ENCODE measurements at regions not wholly inside any gene's neighbourhood (a gene's known extent, or its start where the extent isn't known, plus 50 kb on each side); places are given as distances from the start of the nearest gene placed in this dataset.

DNA sequence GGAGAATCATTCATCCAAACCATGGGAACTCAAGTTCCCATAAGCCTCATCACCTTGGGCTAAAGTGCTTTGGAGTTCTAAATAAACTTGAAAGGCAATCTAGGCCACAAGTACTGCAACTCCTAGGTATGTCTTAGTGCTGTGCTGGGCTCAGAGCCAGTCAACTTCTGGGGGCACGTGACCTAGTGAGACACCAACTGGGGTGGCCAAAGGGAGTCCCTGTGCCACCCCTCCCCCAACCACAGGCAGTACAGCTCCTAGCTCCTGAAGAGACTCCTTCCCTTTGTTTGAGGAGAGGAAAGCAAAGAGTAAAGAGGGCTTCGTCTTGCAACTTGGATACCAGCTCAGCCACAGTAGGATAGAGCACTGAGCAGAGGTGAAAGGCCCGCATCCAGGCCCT, 154.2 kb upstream of the IL1RAPL2 start:
- ATAC-seq: no peak
- no peak overlapping the region for H3K27ac ChIP-seq
- 62 to 67% methylated on average over 3 of the region's 3 CpGs for WGBS, 2 donors
- FAIRE-seq: no peak
- no peaks in the 10 kb centered on the region for H3K4me1 ChIP-seq
- TF ChIP-seq, protein P1, sequence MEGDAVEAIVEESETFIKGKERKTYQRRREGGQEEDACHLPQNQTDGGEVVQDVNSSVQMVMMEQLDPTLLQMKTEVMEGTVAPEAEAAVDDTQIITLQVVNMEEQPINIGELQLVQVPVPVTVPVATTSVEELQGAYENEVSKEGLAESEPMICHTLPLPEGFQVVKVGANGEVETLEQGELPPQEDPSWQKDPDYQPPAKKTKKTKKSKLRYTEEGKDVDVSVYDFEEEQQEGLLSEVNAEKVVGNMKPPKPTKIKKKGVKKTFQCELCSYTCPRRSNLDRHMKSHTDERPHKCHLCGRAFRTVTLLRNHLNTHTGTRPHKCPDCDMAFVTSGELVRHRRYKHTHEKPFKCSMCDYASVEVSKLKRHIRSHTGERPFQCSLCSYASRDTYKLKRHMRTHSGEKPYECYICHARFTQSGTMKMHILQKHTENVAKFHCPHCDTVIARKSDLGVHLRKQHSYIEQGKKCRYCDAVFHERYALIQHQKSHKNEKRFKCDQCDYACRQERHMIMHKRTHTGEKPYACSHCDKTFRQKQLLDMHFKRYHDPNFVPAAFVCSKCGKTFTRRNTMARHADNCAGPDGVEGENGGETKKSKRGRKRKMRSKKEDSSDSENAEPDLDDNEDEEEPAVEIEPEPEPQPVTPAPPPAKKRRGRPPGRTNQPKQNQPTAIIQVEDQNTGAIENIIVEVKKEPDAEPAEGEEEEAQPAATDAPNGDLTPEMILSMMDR (IDR thresholded peaks at IDR 0.05): no peak
- DNase-seq: no peak
- intact Hi-C loops (cut with DNase I): no loop called here
- no peaks in the 10 kb centered on the region for H3K9me3 ChIP-seq
- H3K27me3 ChIP-seq: peaks cover 0 to 11% (median 0%) of the 10 kb centered on the region in 4 donors
- H3K4me3 ChIP-seq: no peak overlapping the region
- no peaks in the 10 kb centered on the region for H3K36me3 ChIP-seq

DNA sequence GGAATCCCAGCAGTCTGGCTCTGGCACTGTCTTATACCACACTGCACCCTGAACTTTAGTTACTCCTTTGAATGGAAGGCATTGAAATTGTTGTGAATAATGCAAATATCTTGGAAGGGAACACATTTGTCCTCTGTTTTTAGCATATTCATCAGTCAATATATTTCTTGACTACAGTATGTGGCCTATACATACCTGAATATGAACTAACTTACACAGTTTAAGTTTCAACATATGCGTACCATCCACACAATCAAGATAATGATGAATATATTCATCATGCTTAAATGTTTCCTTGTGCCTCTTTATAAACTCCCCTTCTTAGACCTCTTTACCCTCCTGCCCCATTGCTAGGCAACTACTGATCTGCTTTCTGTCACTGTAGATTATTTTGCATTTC, 145.7 kb upstream of the ESX1 start:
- ATAC-seq: no peak
- Histone ChIP-seq H3K27ac (no peak overlapping the region), H3K27me3 (no peaks in the 10 kb centered on the region), H3K9me3 (no peaks in the 10 kb centered on the region), H3K36me3 (no peaks in the 10 kb centered on the region), H3K4me1 (no peaks in the 10 kb centered on the region), H3K4me3 (no peak overlapping the region)
- WGBS, 2 donors: 94 to 97% methylated on average over 1 of the region's 1 CpG
- intact Hi-C loops (cut with DNase I): no loop called here
- no peak for DNase-seq
- TF ChIP-seq, protein P1 (IDR thresholded peaks at IDR 0.05): no peak
- FAIRE-seq: no peak

DNA sequence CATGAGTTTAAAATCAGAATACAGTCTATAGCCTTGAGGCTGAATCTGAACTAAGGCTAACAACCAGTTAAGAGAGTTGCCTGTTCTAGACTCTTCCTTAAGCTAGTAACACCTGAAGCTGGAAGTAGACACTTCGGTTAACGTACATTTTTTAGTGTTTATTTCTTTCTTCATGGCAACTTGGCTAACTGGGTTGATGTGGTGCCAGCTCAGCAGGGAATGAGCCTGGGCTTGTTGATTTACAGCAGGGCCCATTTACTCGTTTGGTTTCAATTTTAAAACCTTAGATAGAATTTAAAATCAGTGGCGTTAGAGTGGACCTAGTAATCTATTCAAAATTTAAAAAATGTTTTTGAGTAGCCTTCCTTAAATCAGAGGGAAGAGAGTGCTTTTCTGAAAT, 137.6 kb upstream of the ESX1 start:
- WGBS, 2 donors: 42 to 53% methylated on average over 4 of the region's 4 CpGs
- TF ChIP-seq, protein P1 (IDR thresholded peaks at IDR 0.05): no peak
- no peak for ATAC-seq
- FAIRE-seq: no peak
- no peak overlapping the region for H3K27ac ChIP-seq
- no peaks in the 10 kb centered on the region for H3K27me3 ChIP-seq
- H3K4me1 ChIP-seq: no peaks in the 10 kb centered on the region
- H3K4me3 ChIP-seq: no peak overlapping the region
- DNase-seq: no peak
- no peaks in the 10 kb centered on the region for H3K9me3 ChIP-seq
- intact Hi-C loops (cut with DNase I): no loop called here
- no peaks in the 10 kb centered on the region for H3K36me3 ChIP-seq

DNA sequence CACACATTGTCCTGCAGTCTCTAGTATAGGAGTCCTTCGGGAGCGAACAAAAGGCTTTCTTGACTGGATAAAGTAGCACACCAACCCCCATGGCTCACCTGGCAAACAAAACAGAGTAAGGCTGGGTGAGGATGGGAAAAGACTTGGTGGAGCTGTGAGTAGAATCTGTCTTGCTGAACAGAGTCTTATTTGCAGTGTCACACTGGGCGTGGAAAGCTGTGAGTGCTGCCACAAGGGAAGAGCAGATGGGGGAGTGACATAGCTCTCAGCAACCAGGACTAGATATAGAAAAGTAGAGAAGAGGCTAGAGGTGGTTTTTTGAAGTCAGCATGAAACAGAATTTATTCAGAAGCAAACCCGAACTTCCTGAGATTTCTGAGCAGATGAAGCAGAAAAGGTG, 137.2 kb upstream of the ESX1 start:
- Histone ChIP-seq H3K27me3 (no peaks in the 10 kb centered on the region), H3K4me1 (no peaks in the 10 kb centered on the region), H3K36me3 (no peaks in the 10 kb centered on the region), H3K4me3 (no peak overlapping the region), H3K27ac (no peak overlapping the region), H3K9me3 (no peaks in the 10 kb centered on the region)
- intact Hi-C loops (cut with DNase I): no loop called here
- 40 to 52% methylated on average over 4 of the region's 4 CpGs for WGBS, 2 donors
- FAIRE-seq (no peak), DNase-seq (no peak), ATAC-seq (no peak)
- TF ChIP-seq, protein P1 (IDR thresholded peaks at IDR 0.05): no peak

DNA sequence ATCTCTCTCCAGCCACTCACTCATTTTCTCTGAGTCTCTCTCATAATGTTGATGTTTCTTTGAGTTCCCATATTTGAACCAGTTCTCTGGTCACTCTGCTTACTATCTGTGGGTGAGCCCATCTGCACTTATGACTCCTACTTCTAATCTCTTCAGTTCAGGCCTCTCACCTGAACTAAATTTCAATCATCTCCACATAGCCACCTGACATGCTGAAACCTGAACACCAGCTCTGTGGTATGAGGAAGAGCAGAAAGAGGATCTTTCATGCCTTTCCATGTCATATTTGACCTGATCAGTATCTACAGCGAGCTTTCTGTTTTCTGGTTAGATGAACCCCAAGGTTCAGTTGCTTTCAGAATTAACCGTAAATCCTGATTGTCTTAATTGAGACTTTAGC, 122.2 kb upstream of the ESX1 start:
- TF ChIP-seq, protein P1 (IDR thresholded peaks at IDR 0.05): no peak
- no peak for FAIRE-seq
- intact Hi-C loops (cut with DNase I): no loop called here

More for the DNA sequence above, 122.2 kb upstream of the ESX1 start:
- 43 to 98% methylated on average over 2 of the region's 2 CpGs for WGBS, 2 donors
- Histone ChIP-seq H3K4me1 (no peaks in the 10 kb centered on the region), H3K27me3 (peaks cover 0 to 7% (median 0%) of the 10 kb centered on the region in 4 donors), H3K4me3 (no peak overlapping the region), H3K27ac (no peak overlapping the region), H3K36me3 (no peaks in the 10 kb centered on the region), H3K9me3 (no peaks in the 10 kb centered on the region)
- DNase-seq (no peak), ATAC-seq (no peak)

Data from pancreas (tissue), 10 donors.